Caco-2 (cell line): ENCODE measurements at regions not wholly inside any gene's neighbourhood (a gene's known extent, or its start where the extent isn't known, plus 50 kb on each side); places are given as distances from the start of the nearest gene placed in this dataset.

Source experiments
- BruUV-seq: library from RNA; stranded (reverse); fragments of 400-500 nt; replicated peaks from 2 replicates; lab custom pipeline; 2021; lab: Mats Ljungman, UMichigan
- CTCF ChIA-PET: fragments of 300-600 bp; sonication (Branson Sonifier 250); formaldehyde crosslinking; loops from one replicate; lab custom pipeline; 2022; ENCODE audit warnings: antibody characterized with exemption; lab: Charles Lee
- POLR2A ChIA-PET: fragments of 300-600 bp; sonication (Branson Sonifier 250); formaldehyde crosslinking; loops from one replicate; lab custom pipeline; 2022; ENCODE audit warnings: antibody characterized with exemption; lab: Charles Lee
- DNase-seq, 2 experiments: peaks; one replicate each; pipeline versions ENCODE4 v3.0.0 to v3.0.0-alpha.2; 2020 to 2022
- H3K27me3 ChIP-seq: replicated peaks from 2 replicates; pipeline ENCODE4 v1.6.0; 2011; ENCODE audit warnings: low read length; ENCODE audit not compliant: control insufficient read depth, insufficient read depth
- H3K36me3 ChIP-seq: 2 replicates; pipeline ENCODE4 v1.5.1; 2011; ENCODE audit warnings: low read length; ENCODE audit not compliant: control insufficient read depth, insufficient read depth
- H3K4me1 ChIP-seq: fragments of 250-450 bp; sonication (Bioruptor Pico); 2 replicates; pipeline ENCODE4 v1.5.1; 2020; ENCODE audit warnings: mild to moderate bottlenecking
- H3K4me3 ChIP-seq: 2 replicates; pipeline ENCODE4 v1.5.1; 2011; ENCODE audit warnings: low read depth, mild to moderate bottlenecking, control low read depth, low read length
- H3K9me3 ChIP-seq: fragments of 250-450 bp; sonication (Bioruptor Pico); 2 replicates; pipeline ENCODE4 v1.5.1; 2020; ENCODE audit warnings: mild to moderate bottlenecking, moderate library complexity
- H3K27ac Mint-ChIP-seq: one replicate; pipeline ENCODE4 v1.8.0; 2022; ENCODE audit warnings: mixed read lengths; ENCODE audit not compliant: unreplicated experiment
- H3K27me3 Mint-ChIP-seq: one replicate; pipeline ENCODE4 v1.8.0; 2022; ENCODE audit warnings: mixed read lengths; ENCODE audit not compliant: insufficient read depth, unreplicated experiment
- H3K36me3 Mint-ChIP-seq: one replicate; pipeline ENCODE4 v1.8.0; 2022; ENCODE audit warnings: mild to moderate bottlenecking, mixed read lengths; ENCODE audit not compliant: insufficient read depth, unreplicated experiment
- H3K4me1 Mint-ChIP-seq: one replicate; pipeline ENCODE4 v1.8.0; 2022; ENCODE audit warnings: low read depth, mixed read lengths; ENCODE audit not compliant: unreplicated experiment
- H3K4me3 Mint-ChIP-seq: one replicate; pipeline ENCODE4 v1.8.0; 2022; ENCODE audit warnings: mild to moderate bottlenecking, moderate library complexity, mixed read lengths; ENCODE audit not compliant: unreplicated experiment
- H3K9me3 Mint-ChIP-seq: one replicate; pipeline ENCODE4 v1.8.0; 2022; ENCODE audit warnings: mixed read lengths; ENCODE audit not compliant: unreplicated experiment
- CTCF ChIP-seq, 2 experiments: fragments of 200-600 bp in 1 of 2; IDR thresholded peaks; 1 replicate in 1 of 2; 2 replicates in 1 of 2; pipeline versions ENCODE4 v1.5.1 to v1.8.0; 2011 to 2022; ENCODE audit warnings: antibody characterized with exemption in 1 of 2, control low read depth in 1 of 2, inconsistent platforms in 1 of 2, low read depth in 1 of 2, low read length in 1 of 2, mild to moderate bottlenecking in 1 of 2, moderate library complexity in 1 of 2; ENCODE audit not compliant: insufficient read depth in 1 of 2, severe bottlenecking in 1 of 2, unreplicated experiment in 1 of 2
- intact Hi-C: fragments of 100-400 bp; cut with micrococcal nuclease; formaldehyde crosslinking; loops from one replicate; pipeline ENCODE4 v1.10.0; 2022; ENCODE audit not compliant: unreplicated experiment

- intact Hi-C loops: no loop called here
- POLR2A ChIA-PET: no interaction called here
- Histone ChIP-seq H3K4me1 (no peaks in the 10 kb centered on the region), H3K27me3 (no peaks in the 10 kb centered on the region), H3K9me3 (no peaks in the 10 kb centered on the region), H3K4me3 (no peak overlapping the region), H3K36me3 (no peaks in the 10 kb centered on the region)
- TF ChIP-seq CTCF (IDR thresholded peaks at IDR 0.05; ENCODE audit: insufficient read depth in 1 of 2, low read depth in 1 of 2, low read length in 1 of 2, severe bottlenecking in 1 of 2, unreplicated experiment in 1 of 2): no peak
- CTCF ChIA-PET: no interaction called here
- Mint-ChIP-seq H3K27me3 (no peaks in the 10 kb centered on the region), H3K4me1 (peaks cover 5% of the 10 kb centered on the region), H3K4me3 (no peak overlapping the region), H3K9me3 (no peaks in the 10 kb centered on the region), H3K27ac (no peak overlapping the region), H3K36me3 (no peaks in the 10 kb centered on the region)
- BruUV-seq: no TSS peak
- DNase-seq: no peak
Measured at GRCh38 chr14:34246206-34246605, 215.8 kb downstream of the SPTSSA start.

GRCh38 chr14:34243401-34243800, 218.6 kb downstream of the SPTSSA start:
- no peaks in the 10 kb centered on the region for H3K9me3 Mint-ChIP-seq
- Histone ChIP-seq H3K36me3 (no peaks in the 10 kb centered on the region), H3K4me3 (no peak overlapping the region), H3K4me1 (no peaks in the 10 kb centered on the region), H3K27me3 (no peaks in the 10 kb centered on the region), H3K9me3 (no peaks in the 10 kb centered on the region)
- no TSS peak for BruUV-seq
- no peak for DNase-seq
- ChIA-PET CTCF (no interaction called here), POLR2A (no interaction called here)
- peaks cover 7% of the 10 kb centered on the region for H3K4me1 Mint-ChIP-seq
- no peak for TF ChIP-seq CTCF (IDR thresholded peaks at IDR 0.05; ENCODE audit: insufficient read depth in 1 of 2, low read depth in 1 of 2, low read length in 1 of 2, severe bottlenecking in 1 of 2, unreplicated experiment in 1 of 2)
- no peaks in the 10 kb centered on the region for H3K27me3 Mint-ChIP-seq
- intact Hi-C loops: no loop called here
- no peak overlapping the region for H3K4me3 Mint-ChIP-seq
- no peak overlapping the region for H3K27ac Mint-ChIP-seq
- H3K36me3 Mint-ChIP-seq: no peaks in the 10 kb centered on the region

GRCh38 chr14:34243001-34243400, 219.0 kb downstream of the SPTSSA start:
- Mint-ChIP-seq H3K4me3 (no peak overlapping the region), H3K27ac (no peak overlapping the region), H3K27me3 (no peaks in the 10 kb centered on the region), H3K9me3 (no peaks in the 10 kb centered on the region), H3K4me1 (peaks cover 7% of the 10 kb centered on the region), H3K36me3 (no peaks in the 10 kb centered on the region)
- intact Hi-C loops: no loop called here
- H3K36me3 ChIP-seq: no peaks in the 10 kb centered on the region
- CTCF ChIA-PET: no interaction called here
- H3K4me1 ChIP-seq: no peaks in the 10 kb centered on the region
- no peak overlapping the region for H3K4me3 ChIP-seq
- BruUV-seq: no TSS peak
- POLR2A ChIA-PET: no interaction called here
- DNase-seq: no peak
- H3K9me3 ChIP-seq: no peaks in the 10 kb centered on the region
- TF ChIP-seq CTCF (IDR thresholded peaks at IDR 0.05; ENCODE audit: insufficient read depth in 1 of 2, low read depth in 1 of 2, low read length in 1 of 2, severe bottlenecking in 1 of 2, unreplicated experiment in 1 of 2): no peak
- no peaks in the 10 kb centered on the region for H3K27me3 ChIP-seq
